GM19372 (cell line): ENCODE measurements at regions not wholly inside any gene's neighbourhood (a gene's known extent, or its start where the extent isn't known, plus 50 kb on each side); places are given as distances from the start of the nearest gene placed in this dataset.
"Not testable (repeated sequence)": the region's sequence is repeated elsewhere in the genome, so short reads cannot be mapped to it uniquely, and the experiment has no call there.

Source experiments
- ATAC-seq: cut with Tn5 transposase; IDR thresholded peaks from one replicate; pipeline ENCODE4 v1.9.1; 2021; ENCODE audit warnings: mild to moderate bottlenecking, low read depth, moderate library complexity; ENCODE audit not compliant: unreplicated experiment

GRCh38 chr6:16912756-16913155 is 151.5 kb upstream of the ATXN1 start:
- ATAC-seq = no peak

GRCh38 chr6:16911088-16911487 is 149.8 kb upstream of the ATXN1 start:
- ATAC-seq = no peak

GRCh38 chr6:16909658-16910360 is 148.5 kb upstream of the ATXN1 start:
- no peak for ATAC-seq

DNA sequence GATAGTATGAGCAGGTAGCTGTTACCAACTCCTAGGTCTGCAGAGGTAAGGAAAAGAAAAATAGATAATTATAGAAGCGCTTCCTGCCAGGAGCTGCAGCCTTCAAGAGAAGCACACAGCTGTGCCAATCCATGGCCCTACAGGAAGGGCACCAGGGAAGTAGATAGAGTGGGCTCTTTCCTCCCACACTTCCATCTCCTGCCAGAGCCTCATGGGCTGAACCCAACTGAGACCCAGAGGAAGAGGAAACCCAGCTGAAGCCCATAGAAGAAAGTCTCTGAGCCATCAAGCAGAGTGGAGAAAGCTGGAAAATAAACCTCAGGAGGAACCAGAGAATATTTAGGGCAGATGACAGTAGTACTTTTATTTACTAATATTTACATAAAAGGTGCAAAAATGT is 146.7 kb upstream of the ATXN1 start:
- no peak for ATAC-seq

GRCh38 chr6:16904957-16905356 is 143.7 kb upstream of the ATXN1 start:
- no peak for ATAC-seq

- ATAC-seq = no peak
Measured at GRCh38 chr6:16903470-16903869, 142.2 kb upstream of the ATXN1 start.

- no peak for ATAC-seq
Measured at GRCh38 chr6:16902502-16902901, 141.2 kb upstream of the ATXN1 start.

DNA sequence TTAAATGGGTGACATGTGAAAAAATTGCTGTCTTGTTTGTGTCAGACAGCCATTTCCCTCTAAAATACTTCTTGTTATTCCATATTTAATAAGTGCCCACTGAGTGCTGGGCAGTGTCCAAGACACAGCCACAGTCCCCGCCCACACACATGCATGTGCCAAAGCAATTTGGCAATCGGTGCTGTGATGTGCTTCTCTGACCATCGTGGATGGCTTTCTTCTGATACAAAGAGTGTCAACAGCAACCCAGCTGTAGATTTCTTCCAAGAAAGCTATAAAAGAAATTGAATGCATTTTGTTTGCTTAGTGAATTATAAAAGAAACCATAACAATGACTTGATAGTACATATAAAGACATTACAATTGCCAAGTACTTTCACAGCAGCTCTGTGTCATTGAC is 140.5 kb upstream of the ATXN1 start:
- ATAC-seq = no peak

GRCh38 chr6:16901306-16901705 is 140.0 kb upstream of the ATXN1 start:
- no peak for ATAC-seq

GRCh38 chr6:16898640-16899396 is 137.6 kb upstream of the ATXN1 start:
- no peak for ATAC-seq

DNA sequence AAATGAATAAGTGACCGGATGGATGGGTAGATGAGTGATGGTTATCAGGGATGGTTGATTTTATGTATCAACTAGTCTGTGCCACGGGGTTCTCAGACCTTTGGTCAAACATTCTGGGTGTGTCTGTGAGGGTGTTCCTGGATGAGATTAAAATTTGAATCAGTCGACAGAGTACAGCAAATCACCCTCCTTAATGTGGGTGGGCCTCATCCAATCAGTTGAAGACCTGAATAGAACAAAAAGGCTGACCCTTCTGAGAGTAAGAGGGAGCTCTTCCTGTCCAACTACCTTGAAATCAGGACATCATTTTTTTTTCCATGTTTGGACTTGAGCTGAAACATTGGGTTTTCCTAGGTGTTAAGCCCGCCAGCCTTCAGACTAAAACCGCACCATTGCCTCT is 136.4 kb upstream of the ATXN1 start:
- no peak for ATAC-seq

DNA sequence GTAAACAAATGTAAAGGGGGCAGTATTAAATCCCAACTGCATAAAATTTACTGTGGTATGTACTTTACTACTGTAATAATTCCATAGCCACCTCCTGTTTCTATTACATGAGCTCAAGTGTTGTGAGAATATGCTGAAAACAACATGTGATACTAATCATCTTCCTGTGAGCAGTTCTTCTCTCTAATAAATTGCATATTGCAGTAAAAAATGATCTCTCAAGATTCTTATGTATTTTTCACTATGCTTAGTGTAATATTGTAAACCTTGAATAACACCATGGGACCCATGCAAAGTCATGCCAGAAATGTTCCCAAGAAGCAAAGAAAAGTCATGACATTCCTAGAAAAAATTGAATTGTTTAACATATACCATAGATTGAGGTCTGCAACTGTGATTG is 133.0 kb upstream of the ATXN1 start:
- no peak for ATAC-seq

DNA sequence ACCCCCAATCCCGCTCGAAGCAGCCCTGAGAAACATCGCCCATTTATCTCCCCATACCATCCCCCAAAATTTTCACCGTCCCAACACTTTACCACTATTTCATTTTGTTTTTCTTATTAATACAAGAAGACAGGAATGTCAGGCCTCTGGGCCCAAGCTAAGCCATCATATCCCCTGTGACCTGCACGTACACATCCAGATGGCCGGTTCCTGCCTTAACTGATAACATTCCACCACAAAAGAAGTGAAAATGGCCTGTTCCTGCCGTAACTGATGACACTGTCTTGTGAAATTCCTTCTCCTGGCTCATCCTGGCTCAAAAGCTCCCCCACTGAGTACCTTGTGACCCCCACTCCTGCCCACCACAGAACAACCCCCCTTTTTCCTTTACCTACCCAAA is 129.8 kb upstream of the ATXN1 start:
- not testable (repeated sequence) for ATAC-seq

DNA sequence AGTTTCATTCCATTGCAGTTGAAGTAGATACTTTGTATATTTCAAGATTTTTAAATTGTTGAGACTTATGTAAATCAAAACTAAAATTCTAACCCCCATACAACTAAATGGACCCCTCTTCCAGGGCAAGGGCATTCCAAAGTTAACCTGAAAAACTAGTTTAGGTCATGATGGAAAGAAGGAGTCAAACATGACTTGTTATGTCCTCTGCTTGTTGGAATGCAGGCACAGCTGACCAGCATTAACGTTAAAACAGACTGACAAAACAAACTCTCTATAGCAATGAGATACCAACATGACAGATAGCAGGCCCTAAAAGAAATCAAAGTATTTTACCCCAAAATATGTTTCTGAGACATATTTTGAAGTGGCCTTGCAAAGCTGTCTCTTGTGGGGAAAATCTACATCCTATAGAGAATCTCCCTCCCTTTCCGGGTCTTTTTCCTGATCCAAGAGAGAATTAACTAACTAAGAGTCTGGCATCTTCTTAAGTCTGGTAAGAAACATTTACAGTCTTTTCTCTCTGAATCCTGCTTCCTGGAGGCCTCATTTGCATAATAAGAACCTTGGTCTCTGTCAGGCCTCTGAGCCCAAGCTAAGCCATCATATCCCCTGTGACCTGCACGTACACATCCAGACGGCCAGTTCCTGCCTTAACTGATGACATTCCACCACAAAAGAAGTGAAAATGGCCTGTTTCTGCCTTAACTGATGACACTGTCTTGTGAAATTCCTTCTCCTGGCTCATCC is 124.3 kb upstream of the ATXN1 start:
- no peak for ATAC-seq

GRCh38 chr6:16884526-16884925 is 123.3 kb upstream of the ATXN1 start:
- no peak for ATAC-seq

- ATAC-seq = no peak
Measured at GRCh38 chr6:16883414-16883813, 122.2 kb upstream of the ATXN1 start.

GRCh38 chr6:16882230-16882629 is 121.0 kb upstream of the ATXN1 start:
- ATAC-seq = no peak

- not testable (repeated sequence) for ATAC-seq
Measured at GRCh38 chr6:16876852-16877251, 115.6 kb upstream of the ATXN1 start.

GRCh38 chr6:16876201-16876600 is 114.9 kb upstream of the ATXN1 start:
- ATAC-seq = no peak

GRCh38 chr6:16873698-16874097 is 112.4 kb upstream of the ATXN1 start:
- ATAC-seq = no peak

GRCh38 chr6:16872543-16873235 is 111.4 kb upstream of the ATXN1 start:
- no peak for ATAC-seq
